ENCODE measurements at regions not wholly inside any gene's neighbourhood (a gene's known extent, or its start where the extent isn't known, plus 50 kb on each side); places are given as distances from the start of the nearest gene placed in this dataset.
"Not testable (repeated sequence)": the region's sequence is repeated elsewhere in the genome, so short reads cannot be mapped to it uniquely, and the experiment has no call there.

GRCh38 chr7:50251765-50252164 is 52.8 kb upstream of the IKZF1 start:
- DNase-seq (ENCODE audit: low spot score), result no peak
- intact Hi-C loops (cut with DNase I), result no loop called here

- DNase-seq (ENCODE audit: low spot score), result no peak
- intact Hi-C loops (cut with DNase I), result no loop called here
Measured at GRCh38 chr7:50246551-50246950, 58.0 kb upstream of the IKZF1 start.

GRCh38 chr7:50242111-50242510 is 62.4 kb upstream of the IKZF1 start:
- intact Hi-C loops (cut with DNase I); DNase-seq (ENCODE audit: low spot score): not testable (repeated sequence)

GRCh38 chr7:50240699-50241098 is 63.8 kb upstream of the IKZF1 start:
- DNase-seq (ENCODE audit: low spot score); intact Hi-C loops (cut with DNase I): not testable (repeated sequence)

- DNase-seq (ENCODE audit: low spot score), result no peak
- intact Hi-C loops (cut with DNase I), result no loop called here
Measured at GRCh38 chr7:50229964-50230363, 74.6 kb upstream of the IKZF1 start.

- no peak for DNase-seq (ENCODE audit: low spot score)
- intact Hi-C loops (cut with DNase I), result no loop called here
Measured at GRCh38 chr7:50228148-50228547, 76.4 kb upstream of the IKZF1 start.

- intact Hi-C loops (cut with DNase I), result no loop called here
- DNase-seq (ENCODE audit: low spot score), result no peak
Measured at GRCh38 chr7:50227726-50228125, 76.8 kb upstream of the IKZF1 start.

GRCh38 chr7:50226669-50227068 is 77.8 kb upstream of the IKZF1 start:
- DNase-seq (ENCODE audit: low spot score), result no peak
- intact Hi-C loops (cut with DNase I), result no loop called here

GRCh38 chr7:50226145-50226544 is 78.4 kb upstream of the IKZF1 start:
- intact Hi-C loops (cut with DNase I), result no loop called here
- DNase-seq (ENCODE audit: low spot score), result no peak

GRCh38 chr7:50221433-50221832 is 83.1 kb upstream of the IKZF1 start:
- intact Hi-C loops (cut with DNase I), result no loop called here

GRCh38 chr7:50221028-50221427 is 83.5 kb upstream of the IKZF1 start:
- intact Hi-C loops (cut with DNase I), result no loop called here
- DNase-seq (ENCODE audit: low spot score), result no peak

More at GRCh38 chr7:50221433-50221832, 83.1 kb upstream of the IKZF1 start:
- DNase-seq (ENCODE audit: low spot score), result no peak

GRCh38 chr7:50220273-50220672 is 84.2 kb upstream of the IKZF1 start:
- no peak for DNase-seq (ENCODE audit: low spot score)
- intact Hi-C loops (cut with DNase I), result no loop called here

- no peak for DNase-seq (ENCODE audit: low spot score)
- intact Hi-C loops (cut with DNase I), result no loop called here
Measured at GRCh38 chr7:50217821-50218281, 86.7 kb upstream of the IKZF1 start.

- DNase-seq (ENCODE audit: low spot score), result no peak
- intact Hi-C loops (cut with DNase I), result no loop called here
Measured at GRCh38 chr7:50217401-50217800, 87.1 kb upstream of the IKZF1 start.

- intact Hi-C loops (cut with DNase I), result no loop called here
Measured at GRCh38 chr7:50216626-50217025, 87.9 kb upstream of the IKZF1 start.

GRCh38 chr7:50214771-50215170 is 89.7 kb upstream of the IKZF1 start:
- intact Hi-C loops (cut with DNase I), result no loop called here
- no peak for DNase-seq (ENCODE audit: low spot score)

More at GRCh38 chr7:50216626-50217025, 87.9 kb upstream of the IKZF1 start:
- DNase-seq (ENCODE audit: low spot score), result peak; percentile 69

GRCh38 chr7:50214126-50214670 is 90.3 kb upstream of the IKZF1 start:
- DNase-seq (ENCODE audit: low spot score), result no peak
- intact Hi-C loops (cut with DNase I), result no loop called here

- intact Hi-C loops (cut with DNase I), result no loop called here
- DNase-seq (ENCODE audit: low spot score), result no peak
Measured at GRCh38 chr7:50213622-50214017, 90.9 kb upstream of the IKZF1 start.

- peak; percentile 81 for DNase-seq (ENCODE audit: low spot score)
- intact Hi-C loops (cut with DNase I), result no loop called here
Measured at GRCh38 chr7:50212666-50213621, 91.6 kb upstream of the IKZF1 start.

GRCh38 chr7:50212016-50212325 is 92.5 kb upstream of the IKZF1 start:
- intact Hi-C loops (cut with DNase I), result no loop called here
- DNase-seq (ENCODE audit: low spot score), result no peak

Measured in posterior vena cava (tissue), 2 donors.